GM12874 (cell line): ENCODE measurements at regions not wholly inside any gene's neighbourhood (a gene's known extent, or its start where the extent isn't known, plus 50 kb on each side); places are given as distances from the start of the nearest gene placed in this dataset.

Experiments
- TF ChIP-seq, protein P1 (sequence below): IDR thresholded peaks from 2 replicates; pipeline ENCODE4 v1.5.1; 2011; ENCODE audit warnings: low read depth, mild to moderate bottlenecking, control low read depth, low read length, moderate library complexity; ENCODE audit not compliant: insufficient read depth

DNA sequence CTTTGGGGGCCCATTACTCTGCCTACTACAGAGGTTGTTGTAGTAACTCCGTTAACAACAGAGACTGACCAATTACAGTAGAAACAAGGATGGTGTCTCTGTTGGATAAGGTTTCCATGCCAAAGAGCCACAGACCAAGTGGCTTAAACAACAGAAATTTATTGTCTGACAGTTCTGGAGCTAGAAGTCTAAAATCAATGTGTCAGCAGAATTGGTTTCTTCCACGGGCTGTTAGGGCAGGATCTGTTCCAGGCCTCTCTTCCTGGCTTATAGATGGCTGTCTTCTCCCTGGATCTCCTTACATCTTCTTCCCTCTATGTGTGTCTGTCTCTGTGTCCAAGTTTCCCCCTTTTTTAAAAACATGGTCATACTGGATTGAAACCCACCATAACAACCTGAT lies 135.3 kb downstream of the AKAIN1 start:
- TF ChIP-seq, protein P1, sequence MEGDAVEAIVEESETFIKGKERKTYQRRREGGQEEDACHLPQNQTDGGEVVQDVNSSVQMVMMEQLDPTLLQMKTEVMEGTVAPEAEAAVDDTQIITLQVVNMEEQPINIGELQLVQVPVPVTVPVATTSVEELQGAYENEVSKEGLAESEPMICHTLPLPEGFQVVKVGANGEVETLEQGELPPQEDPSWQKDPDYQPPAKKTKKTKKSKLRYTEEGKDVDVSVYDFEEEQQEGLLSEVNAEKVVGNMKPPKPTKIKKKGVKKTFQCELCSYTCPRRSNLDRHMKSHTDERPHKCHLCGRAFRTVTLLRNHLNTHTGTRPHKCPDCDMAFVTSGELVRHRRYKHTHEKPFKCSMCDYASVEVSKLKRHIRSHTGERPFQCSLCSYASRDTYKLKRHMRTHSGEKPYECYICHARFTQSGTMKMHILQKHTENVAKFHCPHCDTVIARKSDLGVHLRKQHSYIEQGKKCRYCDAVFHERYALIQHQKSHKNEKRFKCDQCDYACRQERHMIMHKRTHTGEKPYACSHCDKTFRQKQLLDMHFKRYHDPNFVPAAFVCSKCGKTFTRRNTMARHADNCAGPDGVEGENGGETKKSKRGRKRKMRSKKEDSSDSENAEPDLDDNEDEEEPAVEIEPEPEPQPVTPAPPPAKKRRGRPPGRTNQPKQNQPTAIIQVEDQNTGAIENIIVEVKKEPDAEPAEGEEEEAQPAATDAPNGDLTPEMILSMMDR: no peak

GRCh38 chr18:5060543-5060942 lies 136.5 kb downstream of the AKAIN1 start:
- TF ChIP-seq, protein P1: no peak

GRCh38 chr18:5059696-5060032 lies 137.4 kb downstream of the AKAIN1 start:
- TF ChIP-seq, protein P1: no peak

- TF ChIP-seq, protein P1: no peak
Measured at GRCh38 chr18:5058768-5059695, 138.0 kb downstream of the AKAIN1 start.

GRCh38 chr18:5057386-5058348 lies 139.4 kb downstream of the AKAIN1 start:
- TF ChIP-seq, protein P1: peak; percentile 71

- TF ChIP-seq, protein P1: no peak
Measured at GRCh38 chr18:5052491-5052890, 144.6 kb downstream of the AKAIN1 start.

- TF ChIP-seq, protein P1: no peak
Measured at GRCh38 chr18:5051207-5051606, 145.8 kb downstream of the AKAIN1 start.
